SK-N-MC (cell line): ENCODE measurements at regions not wholly inside any gene's neighbourhood (a gene's known extent, or its start where the extent isn't known, plus 50 kb on each side); places are given as distances from the start of the nearest gene placed in this dataset.

Experiments used
- EZH2 ChIP-seq: fragments of 200-600 bp; sonication (generic); IDR thresholded peaks from one replicate; pipeline ENCODE4 v1.6.1; 2017; ENCODE audit warnings: antibody characterized with exemption
- POLR2AphosphoS5 ChIP-seq: IDR thresholded peaks from 2 replicates; pipeline ENCODE4 v1.6.1; 2012; ENCODE audit warnings: mild to moderate bottlenecking, low read depth, low read length, borderline replicate concordance

DNA sequence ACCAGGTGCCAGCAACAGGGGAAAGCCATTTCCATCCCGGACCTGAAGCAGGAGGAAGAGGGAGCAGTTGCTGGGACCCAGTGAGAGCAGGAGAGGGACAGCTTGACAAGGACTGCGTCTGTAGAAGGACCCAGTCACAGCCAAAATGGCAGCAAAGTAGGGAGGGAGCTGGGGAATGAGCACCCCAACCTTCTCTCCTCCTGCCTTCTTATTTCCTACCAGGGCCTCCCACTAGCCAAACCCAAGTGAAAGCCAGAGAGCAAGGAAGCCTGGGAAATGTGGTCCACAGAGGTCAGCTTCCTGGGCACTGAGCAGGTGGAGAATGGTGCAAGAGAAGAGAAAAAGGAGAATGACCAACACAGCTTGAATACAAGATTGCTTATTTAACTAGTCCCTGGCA lies 108.5 kb upstream of the MYL2 start:
- no peak for TF ChIP-seq EZH2
- TF ChIP-seq POLR2AphosphoS5, result no peak
